GM21723 (cell line): ENCODE measurements at regions not wholly inside any gene's neighbourhood (a gene's known extent, or its start where the extent isn't known, plus 50 kb on each side); places are given as distances from the start of the nearest gene placed in this dataset.

ENCODE experiments used
- ATAC-seq: cut with Tn5 transposase; IDR thresholded peaks from one replicate; pipeline ENCODE4 v1.9.1; 2021; ENCODE audit warnings: mild to moderate bottlenecking, moderate library complexity; ENCODE audit not compliant: unreplicated experiment

DNA sequence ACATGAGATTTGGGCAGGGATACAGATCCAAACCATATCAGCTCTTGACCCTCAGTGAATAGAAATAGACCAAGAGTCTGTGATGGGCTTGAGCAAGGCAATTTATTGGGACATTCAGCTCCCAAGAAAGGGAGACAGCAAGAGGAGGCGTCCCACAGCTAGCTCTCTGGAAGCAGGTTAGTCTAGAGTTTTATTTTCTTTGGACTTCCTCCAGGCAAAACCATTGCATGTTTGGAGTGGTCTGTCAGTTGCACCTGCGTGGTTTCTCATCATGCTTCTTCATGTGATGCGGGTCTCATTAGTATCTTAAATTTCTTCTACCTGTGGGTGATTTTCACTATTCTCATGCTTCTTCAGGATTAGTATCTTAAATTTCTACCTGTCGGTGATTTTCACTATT is 1530.6 kb downstream of the PLA2G4A start:
- no peak for ATAC-seq

DNA sequence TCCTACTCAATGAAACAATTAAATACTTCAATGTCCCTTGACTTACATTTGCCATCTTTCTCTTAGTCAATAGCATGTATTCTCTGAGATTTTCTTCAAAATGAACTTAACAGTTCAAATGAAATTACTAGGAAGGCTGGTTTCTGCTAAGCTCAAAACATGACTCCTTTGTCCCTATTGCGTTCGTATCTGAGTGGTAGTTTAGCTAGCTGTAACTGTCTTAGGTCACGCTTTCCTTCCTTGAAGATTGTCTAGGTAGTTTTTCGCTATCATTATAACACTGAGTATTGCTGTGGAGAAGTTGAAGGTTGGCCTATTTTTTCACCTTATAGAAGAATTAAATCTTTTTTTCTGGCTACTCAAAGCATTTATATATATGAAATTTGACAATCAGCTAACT is 1535.2 kb downstream of the PLA2G4A start:
- no peak for ATAC-seq

DNA sequence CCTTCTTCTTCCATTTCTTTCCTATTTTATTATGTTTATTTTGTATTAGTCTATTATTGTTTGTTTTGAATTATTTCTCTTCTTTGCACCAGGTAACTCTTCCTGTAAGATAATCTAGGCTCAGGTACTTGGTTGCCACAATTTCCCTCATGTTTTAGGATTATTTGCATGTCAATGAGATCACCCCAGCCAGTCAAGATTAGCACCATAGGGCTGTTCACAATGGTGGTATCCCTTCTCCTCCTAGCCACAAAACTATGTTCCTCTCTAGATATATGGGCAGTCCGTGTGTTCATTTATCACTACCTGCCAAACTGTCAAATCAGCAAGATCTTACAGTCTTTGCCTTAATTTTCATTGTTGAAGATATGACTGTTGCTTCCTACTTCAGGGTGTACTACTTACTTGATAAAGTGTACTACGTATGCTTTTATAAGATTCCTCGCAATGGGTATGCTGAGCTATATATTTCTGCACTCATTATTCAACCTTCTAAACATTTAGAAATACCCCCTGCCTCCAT is 1536.2 kb downstream of the PLA2G4A start:
- ATAC-seq, result no peak

DNA sequence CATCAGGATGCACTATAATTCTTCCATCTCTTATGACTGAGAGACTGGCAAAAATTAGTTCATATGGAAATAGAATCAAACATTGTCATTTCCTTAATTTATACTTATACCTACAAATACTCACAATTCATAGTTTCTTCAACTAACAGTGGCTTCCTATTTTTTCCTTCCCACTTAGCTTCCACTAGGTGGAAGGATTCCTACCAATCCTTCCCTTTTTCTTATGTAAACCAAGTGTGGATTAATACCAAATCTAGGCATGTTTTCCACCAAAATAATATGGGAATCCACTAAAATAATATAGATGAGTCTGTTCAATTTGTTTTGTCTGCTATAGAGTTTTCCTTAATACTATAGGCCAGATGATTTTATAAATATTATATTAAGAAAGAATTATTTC is 1537.1 kb downstream of the PLA2G4A start:
- no peak for ATAC-seq

DNA sequence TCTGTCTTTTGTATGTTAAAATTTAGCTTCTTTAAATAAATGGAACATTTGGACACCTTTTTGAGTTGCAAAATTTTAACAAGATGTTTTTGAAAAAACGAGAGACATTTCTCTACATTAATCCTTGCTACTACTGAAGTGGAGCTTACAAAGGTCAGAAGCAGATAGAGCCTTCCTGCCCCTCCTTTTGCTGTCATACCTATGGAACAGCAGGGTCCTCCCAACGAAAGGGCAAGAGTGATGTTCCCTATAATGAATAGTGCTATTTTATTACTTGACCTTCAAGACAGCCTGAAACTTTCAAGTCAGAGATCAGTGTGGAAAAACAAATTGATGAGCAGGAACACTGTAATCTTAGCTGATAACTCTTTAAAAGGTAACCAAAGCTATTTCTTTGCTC is 1538.9 kb downstream of the PLA2G4A start:
- no peak for ATAC-seq

DNA sequence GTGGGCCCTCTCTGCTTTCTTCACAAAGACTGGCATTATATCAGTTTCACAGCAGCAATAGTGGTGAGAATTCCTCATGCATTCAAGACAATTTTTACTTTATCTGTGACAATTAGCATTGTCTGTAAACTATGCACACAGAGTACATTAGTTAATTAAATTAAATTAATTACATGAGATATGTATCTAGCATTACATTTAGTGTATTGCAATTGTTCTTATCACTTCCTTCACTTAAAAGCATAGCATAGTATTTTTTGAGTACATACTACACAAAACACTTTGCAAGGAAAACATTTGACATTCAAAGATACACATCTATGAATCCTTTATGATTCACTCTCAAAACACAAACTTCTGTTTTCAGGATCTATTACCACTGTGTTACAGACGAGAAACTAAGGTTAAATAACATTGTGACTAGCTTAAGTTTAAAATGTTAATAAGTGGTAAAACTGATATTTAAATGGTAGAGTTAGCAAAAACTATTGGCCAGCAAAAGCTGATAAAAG is 1542.6 kb downstream of the PLA2G4A start:
- no peak for ATAC-seq

DNA sequence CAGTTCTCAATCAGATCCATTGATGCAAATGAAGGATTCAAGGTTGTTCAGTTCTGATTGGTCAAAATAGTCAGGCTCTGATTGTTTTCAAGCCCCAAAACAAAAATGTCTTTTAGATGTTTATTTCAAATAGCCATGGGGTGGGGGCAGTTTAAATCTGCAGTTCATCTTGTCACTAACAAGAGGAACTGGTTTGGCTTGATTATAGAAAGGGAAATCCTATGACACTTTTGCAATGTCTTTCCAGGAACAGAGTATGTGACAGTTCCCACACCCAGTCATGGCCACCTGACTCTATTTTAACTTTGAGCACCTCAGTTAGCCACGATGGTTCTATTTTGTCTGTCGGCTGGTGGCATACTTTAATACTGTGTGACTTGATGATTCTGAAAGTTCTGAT is 1544.1 kb downstream of the PLA2G4A start:
- ATAC-seq, result no peak

DNA sequence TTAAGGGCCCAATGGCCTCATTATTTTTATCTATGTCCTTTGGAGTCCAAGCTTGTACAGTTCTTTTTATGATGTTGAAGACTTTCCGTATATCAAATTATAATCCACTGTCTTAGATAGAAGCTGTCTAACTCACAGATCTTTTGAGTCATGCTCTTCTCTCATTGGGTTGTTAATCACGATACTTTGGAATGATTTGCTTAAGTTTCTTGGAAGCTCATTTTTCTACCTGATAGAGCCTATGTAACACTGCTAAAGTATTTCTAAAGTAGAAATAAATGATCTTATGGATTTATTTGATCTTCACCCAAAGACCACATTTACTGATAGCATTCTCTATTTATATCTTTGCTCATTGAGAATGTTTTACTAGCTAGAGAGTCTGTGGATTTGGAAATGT is 1554.1 kb downstream of the PLA2G4A start:
- no peak for ATAC-seq

DNA sequence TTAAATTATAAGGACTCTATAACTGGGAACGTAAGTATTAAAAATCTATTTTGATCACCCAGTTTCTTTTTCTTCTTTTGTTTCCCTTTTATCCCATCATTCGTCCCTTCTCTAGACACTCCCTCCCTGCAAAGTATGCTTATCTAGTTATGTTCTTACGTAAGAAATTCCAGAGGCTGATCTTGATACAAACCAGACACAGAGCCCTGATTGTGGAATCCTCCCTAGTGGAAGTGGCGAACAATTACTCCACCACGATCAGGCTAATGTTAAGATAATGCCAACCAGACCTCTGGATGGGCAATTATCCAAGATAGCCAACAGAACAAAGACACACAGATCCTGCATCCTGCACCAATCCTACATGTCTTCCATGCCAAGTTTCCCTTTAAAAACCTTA is 1557.4 kb downstream of the PLA2G4A start:
- no peak for ATAC-seq

DNA sequence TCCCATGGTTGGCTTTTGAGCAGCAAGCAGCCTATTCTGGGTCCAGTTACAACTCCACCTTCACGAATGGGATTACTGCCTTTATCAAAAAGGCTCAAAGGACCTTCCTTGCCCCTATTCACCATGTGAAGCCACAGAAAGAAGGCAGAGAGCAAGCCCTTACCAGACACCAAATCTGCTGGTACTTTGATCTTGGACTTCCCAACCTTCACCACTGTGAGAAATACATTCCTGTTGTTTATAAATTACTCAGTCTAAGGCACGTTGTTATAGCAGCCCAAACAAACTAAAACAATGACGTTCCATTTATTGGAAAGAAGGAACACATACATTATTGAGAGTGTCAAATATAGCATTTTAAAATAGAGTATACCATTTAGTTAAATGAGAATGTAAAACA is 1557.9 kb downstream of the PLA2G4A start:
- ATAC-seq, result no peak

DNA sequence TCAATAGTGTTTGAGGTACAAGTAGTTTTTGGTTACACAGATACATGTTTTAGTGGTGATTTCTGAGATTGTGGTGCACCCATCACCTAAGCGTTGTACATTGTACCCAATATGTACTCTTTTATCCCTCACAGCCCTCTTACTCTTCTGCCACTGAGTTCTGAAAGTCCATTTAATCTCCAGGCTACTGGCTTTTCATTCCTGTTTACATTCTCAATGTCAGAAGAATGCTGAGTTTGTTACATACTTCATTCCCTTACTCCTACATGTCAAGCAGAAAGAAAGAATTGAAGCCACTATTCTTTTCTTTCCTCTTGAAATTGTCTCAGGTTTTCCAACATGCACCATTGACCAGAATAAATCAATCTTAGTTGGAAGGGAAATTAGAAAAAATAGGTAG is 1565.9 kb downstream of the PLA2G4A start:
- ATAC-seq, result no peak

DNA sequence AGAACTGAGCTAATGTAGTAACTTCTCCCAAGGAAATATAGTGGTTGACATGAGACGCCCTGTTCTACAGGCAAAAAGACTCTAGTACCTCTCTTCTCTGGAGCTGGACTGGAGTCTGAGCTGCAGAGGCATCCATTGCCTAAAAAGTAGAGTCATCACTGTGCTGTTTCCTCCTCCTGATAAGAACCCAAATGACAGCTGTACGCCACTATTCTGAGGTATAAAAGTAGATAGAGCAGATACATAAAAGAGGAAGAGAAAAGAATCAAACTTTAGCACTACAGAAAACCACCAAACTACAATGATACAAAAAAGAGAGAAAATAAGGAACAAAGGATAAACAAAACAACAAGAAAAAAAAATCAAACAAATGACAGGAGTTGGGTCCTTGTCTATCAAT is 1568.8 kb downstream of the PLA2G4A start:
- ATAC-seq, result no peak

DNA sequence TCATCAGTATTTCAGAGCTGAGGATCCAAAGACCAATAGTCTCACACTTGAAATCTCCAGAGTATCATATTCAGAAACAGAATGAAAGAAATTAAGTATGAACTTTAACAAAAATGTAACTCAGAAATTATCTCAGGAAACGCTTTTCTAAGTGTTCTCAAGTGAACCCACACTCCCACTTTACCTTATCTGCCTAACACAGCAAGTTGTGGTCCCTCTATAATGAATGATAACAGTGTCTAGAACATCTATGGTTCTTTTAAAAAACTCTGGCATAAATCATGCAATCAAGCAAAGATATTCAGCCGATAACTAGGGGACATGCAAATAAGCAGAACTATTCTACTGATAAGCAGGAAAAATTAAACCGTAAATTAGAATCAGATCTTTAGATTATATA is 1574.2 kb downstream of the PLA2G4A start:
- ATAC-seq, result no peak

DNA sequence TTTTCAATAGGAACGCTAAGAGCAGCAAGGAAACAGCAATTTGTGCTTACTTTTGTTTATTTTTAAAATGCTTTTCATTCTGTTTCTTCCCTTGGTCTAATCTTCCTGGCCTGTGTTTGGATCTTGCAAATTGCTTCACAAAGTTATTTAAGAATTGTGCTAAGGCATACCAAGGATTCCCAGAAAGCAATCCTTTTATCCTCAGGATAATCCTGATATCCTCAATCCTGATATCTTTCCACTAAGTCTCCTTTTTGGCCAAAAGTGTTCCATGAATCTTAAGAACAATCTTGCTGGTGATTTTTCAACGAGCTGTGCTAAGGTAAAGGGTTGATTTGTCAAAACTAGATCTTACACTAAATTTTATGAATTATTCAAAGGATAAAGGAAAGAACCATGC is 1577.9 kb downstream of the PLA2G4A start:
- ATAC-seq, result no peak

DNA sequence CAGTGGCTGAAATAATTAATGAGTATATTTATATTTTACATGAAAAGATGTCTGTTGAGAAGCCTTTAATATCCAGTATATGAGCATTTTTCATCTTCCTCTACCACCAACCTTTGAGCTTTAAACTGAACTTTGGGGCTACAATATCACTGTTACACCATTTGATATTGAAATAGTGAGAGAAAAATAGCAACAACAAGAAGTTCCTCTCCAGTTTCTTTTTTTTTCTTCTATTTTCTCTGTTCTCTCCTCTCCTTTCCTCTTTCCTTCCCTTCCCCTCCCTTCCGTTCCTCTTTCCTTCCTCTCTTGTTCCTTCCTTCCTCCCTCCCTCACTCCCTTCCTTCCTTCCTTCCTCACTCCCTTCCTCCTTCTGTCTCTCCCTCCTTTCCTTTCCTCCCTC is 1591.4 kb downstream of the PLA2G4A start:
- no peak for ATAC-seq

DNA sequence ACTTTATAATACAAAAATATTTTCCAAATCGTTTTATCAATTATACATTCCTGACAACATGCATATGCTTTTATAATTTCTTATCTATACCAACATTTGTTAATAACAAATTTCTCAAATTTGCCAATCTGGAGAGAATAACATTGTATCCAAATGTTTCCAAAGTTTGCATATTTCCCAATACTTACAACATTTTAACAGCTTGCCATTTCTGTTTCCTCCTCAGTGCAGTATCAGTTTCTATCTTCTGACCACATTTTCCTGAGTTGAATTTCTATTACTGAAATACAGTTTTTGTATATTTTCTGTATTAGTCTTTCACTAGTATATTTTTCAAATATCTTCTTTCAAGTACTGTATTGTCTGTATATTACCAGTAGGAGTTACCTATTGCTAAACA is 1594.3 kb downstream of the PLA2G4A start:
- no peak for ATAC-seq

DNA sequence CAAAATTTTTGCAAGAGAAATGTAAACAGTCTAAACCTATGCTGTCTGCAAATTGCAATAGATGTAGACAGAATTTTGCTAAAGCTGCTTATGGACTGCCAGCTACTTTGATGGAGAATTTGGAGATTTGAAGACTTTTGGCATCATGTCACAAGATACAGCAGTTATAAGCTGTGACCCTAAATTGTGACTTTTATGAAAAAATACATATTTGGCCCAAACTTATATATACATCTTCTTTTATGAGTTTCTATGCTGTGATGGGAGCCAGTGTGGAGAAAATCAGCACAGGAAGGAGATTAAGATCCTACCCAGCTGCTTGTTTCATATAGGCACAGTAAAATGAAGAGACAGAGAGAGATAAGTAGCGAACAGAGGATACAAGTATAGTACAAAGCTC is 1595.4 kb downstream of the PLA2G4A start:
- no peak for ATAC-seq

DNA sequence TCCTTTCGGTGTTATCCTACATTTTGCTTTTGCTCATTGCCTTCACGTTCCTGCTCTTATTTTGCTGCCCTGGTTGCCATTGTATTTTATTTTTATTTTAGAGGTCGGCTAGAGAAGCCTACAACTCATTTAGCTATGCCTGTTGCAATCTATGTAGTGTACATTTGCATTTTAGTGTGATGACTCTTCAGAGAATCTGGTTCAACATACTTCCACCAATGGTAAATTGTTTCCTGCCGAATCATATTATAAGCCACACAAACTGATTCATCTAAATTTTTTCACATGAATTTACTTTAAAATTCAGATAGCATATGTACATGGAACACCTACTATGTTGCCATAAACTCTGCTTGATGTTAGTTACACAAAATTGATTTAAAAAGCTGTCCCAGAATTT is 1596.9 kb downstream of the PLA2G4A start:
- ATAC-seq, result no peak

DNA sequence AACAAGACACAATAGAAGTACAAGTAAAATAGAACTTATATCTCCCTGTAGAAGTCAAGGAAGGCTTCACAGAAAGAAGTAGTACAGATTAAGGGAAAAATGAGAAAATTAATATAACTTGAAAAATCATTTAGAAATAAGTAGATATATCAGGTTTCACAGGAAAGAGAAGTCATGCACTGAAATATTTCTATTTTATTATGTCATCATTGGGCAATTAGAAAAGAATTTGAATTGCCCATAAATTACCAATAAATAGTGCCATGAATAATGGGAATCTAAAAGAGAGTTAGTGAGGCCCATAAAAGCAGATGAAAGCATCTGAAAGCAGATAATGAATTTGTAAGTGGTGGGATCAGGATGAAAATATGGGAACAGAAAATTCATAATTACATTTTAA is 1597.8 kb downstream of the PLA2G4A start:
- ATAC-seq, result no peak

DNA sequence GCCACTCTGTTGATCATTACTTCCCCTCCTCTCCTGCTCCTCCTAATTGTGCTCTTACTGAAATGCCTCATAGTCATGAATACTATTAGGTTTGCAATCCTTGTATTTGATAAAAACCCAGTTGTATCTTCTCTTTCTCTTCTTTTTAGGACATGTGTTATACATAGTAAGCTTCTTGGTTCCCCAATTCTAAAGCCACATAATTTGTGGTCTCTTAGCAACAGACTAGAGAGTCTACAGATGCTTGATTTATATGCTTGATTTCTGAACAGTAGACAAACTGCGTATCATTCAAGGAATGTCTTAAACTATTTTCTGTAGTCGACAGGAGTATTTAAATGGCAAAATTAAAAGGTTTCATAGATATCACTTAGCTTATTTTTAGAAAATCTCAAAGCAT is 1598.9 kb downstream of the PLA2G4A start:
- ATAC-seq, result no peak

DNA sequence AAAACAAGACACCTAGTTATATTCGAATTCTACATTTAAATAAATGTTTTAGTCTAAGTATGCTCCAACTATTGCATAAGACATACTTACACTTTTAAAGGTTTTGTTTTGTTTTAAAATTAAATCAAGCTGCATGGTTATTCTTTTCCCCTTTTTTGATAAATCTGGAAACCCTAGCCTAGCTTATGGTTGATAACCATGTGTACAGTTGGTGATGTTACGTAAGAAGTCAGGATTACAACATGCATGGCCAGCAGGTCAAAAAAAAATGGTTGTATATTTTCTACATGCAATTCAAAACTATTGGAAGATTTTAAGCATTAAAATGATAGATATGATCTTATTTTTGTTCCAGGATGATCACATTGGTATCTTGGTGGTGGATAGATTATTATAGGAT is 1600.6 kb downstream of the PLA2G4A start:
- ATAC-seq, result no peak

DNA sequence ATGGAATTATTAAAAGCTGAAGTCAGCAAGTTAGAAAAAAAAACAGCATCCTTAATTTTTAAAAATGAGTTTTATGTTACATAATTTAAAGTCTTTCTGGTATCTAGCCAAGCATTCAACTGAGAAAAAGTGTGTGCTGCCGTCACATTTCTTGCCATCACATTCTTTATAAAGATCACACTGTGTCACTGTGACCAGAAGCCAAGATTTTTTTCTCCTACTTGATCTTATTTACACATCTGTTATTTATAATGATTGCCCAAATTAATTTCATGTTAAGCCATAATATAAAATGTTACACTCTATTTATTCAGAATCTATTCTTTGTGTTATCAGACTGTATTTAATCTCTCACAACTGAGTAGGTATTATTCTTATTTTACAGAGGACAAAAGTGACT is 1603.7 kb downstream of the PLA2G4A start:
- ATAC-seq, result no peak

DNA sequence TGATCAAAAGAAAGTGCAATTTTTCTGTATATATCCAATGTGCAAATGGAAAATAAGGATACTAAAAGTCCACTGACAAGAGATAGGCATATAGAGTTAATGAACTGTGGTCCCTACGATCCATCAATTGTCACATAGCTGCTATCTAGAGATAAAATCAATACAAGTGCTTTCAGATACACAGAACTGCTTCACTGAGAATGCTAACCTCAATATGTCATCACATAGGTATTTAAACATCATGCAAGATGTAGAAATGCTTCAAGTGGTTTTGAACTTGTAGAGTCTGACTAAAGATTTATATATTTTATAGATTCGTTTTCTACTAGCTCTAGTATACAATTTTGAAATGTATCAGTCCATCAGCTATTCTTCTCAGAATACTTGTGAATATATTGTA is 1604.7 kb downstream of the PLA2G4A start:
- ATAC-seq, result no peak

DNA sequence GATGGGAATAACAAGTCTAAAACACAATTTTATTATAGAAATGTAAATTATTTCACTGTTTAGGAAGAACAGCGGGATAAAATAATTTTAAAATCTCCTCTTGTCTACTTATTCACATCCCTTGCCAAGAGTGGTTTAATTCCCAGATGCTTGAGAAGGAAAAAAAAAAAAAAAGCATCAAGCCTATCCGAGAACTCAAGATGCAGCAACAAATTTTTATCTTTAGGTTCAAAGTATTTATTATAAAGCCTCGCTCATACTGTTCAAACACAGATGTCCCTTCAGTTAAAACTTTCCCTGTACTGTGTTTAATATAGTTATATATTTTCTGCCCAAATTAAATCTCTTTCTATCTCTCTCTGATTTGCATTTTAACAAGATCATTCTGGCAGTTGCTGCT is 1615.8 kb downstream of the PLA2G4A start:
- ATAC-seq, result no peak
